SK-N-SH treated with all-trans-retinoic acid at 6 μM for 48 hours (cell line): ENCODE measurements at regions not wholly inside any gene's neighbourhood (a gene's known extent, or its start where the extent isn't known, plus 50 kb on each side); places are given as distances from the start of the nearest gene placed in this dataset.

ENCODE experiments used
- BACH2 ChIP-seq: fragments of 250-450 bp; sonication (Bioruptor Pico); IDR thresholded peaks from 2 replicates; pipeline ENCODE4 v1.9.0; 2021; ENCODE audit warnings: mild to moderate bottlenecking, borderline replicate concordance
- CREB5 ChIP-seq: fragments of 250-450 bp; sonication (Bioruptor Pico); IDR thresholded peaks from 2 replicates; pipeline ENCODE4 v1.5.1; 2020; ENCODE audit warnings: low read depth, mild to moderate bottlenecking, moderate library complexity
- GLIS3 ChIP-seq: fragments of 250-450 bp; sonication (Bioruptor Pico); IDR thresholded peaks from 2 replicates; pipeline ENCODE4 v1.5.0; 2020; ENCODE audit warnings: mild to moderate bottlenecking, moderate library complexity
- POU6F1 ChIP-seq: fragments of 250-450 bp; sonication (Bioruptor Pico); IDR thresholded peaks from 2 replicates; pipeline ENCODE4 v1.8.0; 2021; ENCODE audit warnings: low read depth, mild to moderate bottlenecking, moderate library complexity, borderline replicate concordance
- PPARA ChIP-seq: fragments of 250-450 bp; sonication (Bioruptor Pico); IDR thresholded peaks from 2 replicates; pipeline ENCODE4 v1.5.0; 2020; ENCODE audit warnings: mild to moderate bottlenecking, borderline replicate concordance
- RARB ChIP-seq: fragments of 250-450 bp; sonication (Bioruptor Pico); IDR thresholded peaks from 2 replicates; pipeline ENCODE4 v1.8.0; 2021; ENCODE audit warnings: mild to moderate bottlenecking, moderate library complexity
- SNAI2 ChIP-seq: fragments of 250-450 bp; sonication (Bioruptor Pico); IDR thresholded peaks from 2 replicates; pipeline ENCODE4 v1.5.0; 2020; ENCODE audit warnings: mild to moderate bottlenecking, moderate library complexity
- ZFP30 ChIP-seq: fragments of 450-650 bp; formaldehyde crosslinking; IDR thresholded peaks from 2 replicates; pipeline ENCODE4 v1.5.0; 2022; ENCODE audit warnings: mild to moderate bottlenecking, moderate library complexity
- ZNF70 ChIP-seq: fragments of 450-650 bp; formaldehyde crosslinking; IDR thresholded peaks from 2 replicates; pipeline ENCODE4 v1.5.0; 2020; ENCODE audit warnings: mild to moderate bottlenecking, moderate library complexity
- TF ChIP-seq, protein P1 (sequence below): fragments of 250-450 bp; sonication (Bioruptor Pico); IDR thresholded peaks from 2 replicates; pipeline ENCODE4 v1.8.0; 2020; ENCODE audit warnings: mild to moderate bottlenecking, moderate library complexity, borderline replicate concordance

DNA sequence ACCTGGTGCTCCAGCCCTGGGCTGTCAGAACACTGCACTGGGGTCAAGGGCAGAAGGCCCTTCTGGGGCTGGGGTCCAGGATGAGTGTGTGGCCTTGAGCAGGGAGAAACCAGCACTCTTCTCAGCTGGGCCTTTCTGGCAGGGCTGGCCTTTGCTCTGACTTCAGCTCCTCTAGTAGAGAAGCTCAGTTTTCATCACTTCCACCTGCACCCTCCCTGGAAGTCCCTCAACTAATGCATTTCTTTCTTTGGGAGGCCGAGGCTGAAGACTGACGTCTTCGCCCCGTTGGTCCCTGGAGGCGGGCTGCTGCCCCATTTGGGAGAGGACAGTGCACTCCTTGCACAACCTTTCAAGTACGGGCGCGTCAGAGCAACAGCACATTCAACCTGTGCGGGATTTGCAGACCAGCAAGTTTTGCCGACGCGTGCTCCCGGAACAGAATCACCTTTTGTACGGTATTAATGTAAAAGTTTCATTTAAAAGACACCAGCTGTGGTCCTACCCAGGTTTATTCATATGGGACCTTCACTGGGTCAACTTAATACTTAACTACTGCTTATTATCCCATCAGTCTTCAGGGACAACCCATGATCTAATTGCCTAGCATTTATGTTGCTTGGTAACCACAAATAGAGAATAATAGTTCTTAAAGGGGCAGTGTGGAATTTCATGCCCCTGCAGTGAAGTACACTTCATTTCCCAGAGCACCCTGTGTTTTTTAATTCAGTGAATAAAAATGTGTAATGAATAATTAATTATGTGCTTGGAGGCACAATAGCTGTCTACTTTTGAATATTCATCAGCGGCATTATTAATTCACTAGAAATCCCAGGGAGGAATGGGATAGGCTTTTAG, 134.8 kb upstream of the VRK1 start:
- no peak for TF ChIP-seq POU6F1 (CRISPR knock-in tag)
- no peak for TF ChIP-seq GLIS3 (CRISPR knock-in tag)
- TF ChIP-seq CREB5 (CRISPR knock-in tag): no peak
- TF ChIP-seq ZFP30 (CRISPR knock-in tag): no peak
- TF ChIP-seq PPARA: no peak
- TF ChIP-seq ZNF70 (CRISPR knock-in tag): no peak
- no peak for TF ChIP-seq RARB (CRISPR knock-in tag)
- TF ChIP-seq BACH2: no peak
- TF ChIP-seq SNAI2 (CRISPR knock-in tag): no peak
- TF ChIP-seq, protein P1, sequence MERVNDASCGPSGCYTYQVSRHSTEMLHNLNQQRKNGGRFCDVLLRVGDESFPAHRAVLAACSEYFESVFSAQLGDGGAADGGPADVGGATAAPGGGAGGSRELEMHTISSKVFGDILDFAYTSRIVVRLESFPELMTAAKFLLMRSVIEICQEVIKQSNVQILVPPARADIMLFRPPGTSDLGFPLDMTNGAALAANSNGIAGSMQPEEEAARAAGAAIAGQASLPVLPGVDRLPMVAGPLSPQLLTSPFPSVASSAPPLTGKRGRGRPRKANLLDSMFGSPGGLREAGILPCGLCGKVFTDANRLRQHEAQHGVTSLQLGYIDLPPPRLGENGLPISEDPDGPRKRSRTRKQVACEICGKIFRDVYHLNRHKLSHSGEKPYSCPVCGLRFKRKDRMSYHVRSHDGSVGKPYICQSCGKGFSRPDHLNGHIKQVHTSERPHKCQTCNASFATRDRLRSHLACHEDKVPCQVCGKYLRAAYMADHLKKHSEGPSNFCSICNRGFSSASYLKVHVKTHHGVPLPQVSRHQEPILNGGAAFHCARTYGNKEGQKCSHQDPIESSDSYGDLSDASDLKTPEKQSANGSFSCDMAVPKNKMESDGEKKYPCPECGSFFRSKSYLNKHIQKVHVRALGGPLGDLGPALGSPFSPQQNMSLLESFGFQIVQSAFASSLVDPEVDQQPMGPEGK (CRISPR knock-in tag): no peak
